ENCODE measurements at regions not wholly inside any gene's neighbourhood (a gene's known extent, or its start where the extent isn't known, plus 50 kb on each side); places are given as distances from the start of the nearest gene placed in this dataset.

GRCh38 chr10:88198023-88198422 lies 334.6 kb downstream of the PTEN start:
- no peak overlapping the region for H2BK120ac ChIP-seq (replicated peaks; ENCODE audit: low read depth, low read length)
- TF ChIP-seq NRF1 (IDR thresholded peaks at IDR 0.05; ENCODE audit: low read depth, low read length) = no peak
- no peak for TF ChIP-seq TAF1 (IDR thresholded peaks at IDR 0.05; ENCODE audit: low read depth, low read length)
- no peak for TF ChIP-seq SP1 (IDR thresholded peaks at IDR 0.05; ENCODE audit: low read depth, low read length)
- no peak for TF ChIP-seq RNF2 (IDR thresholded peaks at IDR 0.05; ENCODE audit: borderline replicate concordance, low read depth, low read length, missing control alignments, poor library complexity, severe bottlenecking)
- TF ChIP-seq KDM5A (IDR thresholded peaks at IDR 0.05; ENCODE audit: low read length) = no peak
- TF ChIP-seq SIN3A (conservative IDR thresholded peaks at IDR 0.05 in 1 of 2, IDR thresholded peaks at IDR 0.05 in 1 of 2; ENCODE audit: low read depth in 1 of 2, low read length in 2 of 2) = no peak
- no peak for TF ChIP-seq CEBPB (IDR thresholded peaks at IDR 0.05; ENCODE audit: low read depth, low read length)
- TF ChIP-seq CTCF (IDR thresholded peaks at IDR 0.05; ENCODE audit: control extremely low read depth in 1 of 3, insufficient read depth in 1 of 3, low read depth in 1 of 3, low read length in 3 of 3) = no peak
- TF ChIP-seq CHD2 (IDR thresholded peaks at IDR 0.05; ENCODE audit: low read length) = no peak
- H4K20me1 ChIP-seq (replicated peaks in 1 of 2; ENCODE audit: control insufficient read depth in 1 of 2, insufficient read depth in 2 of 2, low read length in 2 of 2) = no peaks in the 10 kb centered on the region
- no peaks in the 10 kb centered on the region for H3K36me3 ChIP-seq (ENCODE audit: control insufficient read depth in 2 of 4, insufficient read depth in 4 of 4, low read length in 3 of 4)
- no peak overlapping the region for H3K18ac ChIP-seq (ENCODE audit: extremely low read depth, low read length)
- peaks cover 0 to 4% (median 0%) of the 10 kb centered on the region in 4 experiments; a peak in 1 of 7 replicates for H3K4me1 ChIP-seq (replicated peaks in 1 of 4; ENCODE audit: control insufficient read depth in 3 of 4, insufficient read depth in 4 of 4, low read length in 3 of 4)
- H3K23me2 ChIP-seq (ENCODE audit: low read depth, low read length) = no peaks in the 10 kb centered on the region
- H3K4me2 ChIP-seq (ENCODE audit: insufficient read depth in 1 of 2, low read depth in 2 of 2, low read length in 2 of 2) = no peak overlapping the region
- no peak overlapping the region for H3K23ac ChIP-seq (ENCODE audit: insufficient read length)
- no peak overlapping the region for H2AFZ ChIP-seq (ENCODE audit: low read length)
- DNase-seq (ENCODE audit: low read depth in 1 of 2, low spot score in 2 of 2) = no peak
- no peak overlapping the region for H2BK12ac ChIP-seq (ENCODE audit: low read depth, low read length)
- no peak overlapping the region for H3K14ac ChIP-seq (ENCODE audit: insufficient read length)
- no peak overlapping the region for H3K9ac ChIP-seq (replicated peaks in 1 of 4; ENCODE audit: extremely low read depth in 1 of 4, low read depth in 3 of 4, low read length in 3 of 4)
- ChIA-PET POLR2A (ENCODE audit: partially characterized antibody) (no interaction called here), CTCF (ENCODE audit: partially characterized antibody) (no interaction called here)
- H2BK15ac ChIP-seq (ENCODE audit: low read length) = no peak overlapping the region
- no peak overlapping the region for H2BK5ac ChIP-seq (ENCODE audit: low read depth, low read length)
- FAIRE-seq = no peak
- WGBS, 2 experiments (ENCODE audit: extremely low coverage in 1 of 2, insufficient coverage in 1 of 2, insufficient read length in 1 of 2, insufficient replicate concordance in 2 of 2, low coverage in 1 of 2, low lambda C conversion rate in 2 of 2, missing lambda C conversion rate in 1 of 2) = 93% methylated on average over 3 of the region's 3 CpGs; no CpG with 5 or more reads in 1 of the 2 experiments
- no peak overlapping the region for H3K27ac ChIP-seq (ENCODE audit: low read depth, low read length)
- H4K8ac ChIP-seq (ENCODE audit: extremely low read depth, insufficient read depth, low read length) = no peak overlapping the region
- no peaks in the 10 kb centered on the region for H3K79me1 ChIP-seq (ENCODE audit: low read depth, low read length)
- no peak overlapping the region for H3K56ac ChIP-seq (replicated peaks; ENCODE audit: insufficient read length, low read depth, low read length)
- H2BK20ac ChIP-seq (ENCODE audit: low read length) = no peak overlapping the region
- H3K79me2 ChIP-seq (ENCODE audit: control insufficient read depth in 1 of 2, insufficient read depth in 2 of 2, low read length in 2 of 2) = no peaks in the 10 kb centered on the region
- H3K4me3 ChIP-seq (ENCODE audit: extremely low read depth in 1 of 4, insufficient read depth in 2 of 4, low read depth in 3 of 4, low read length in 4 of 4) = no peak overlapping the region
- no peak overlapping the region for H2AK5ac ChIP-seq (ENCODE audit: low read depth, low read length)
- no peak overlapping the region for H3K4ac ChIP-seq (replicated peaks; ENCODE audit: insufficient read length, low read depth, low read length)
- no peak overlapping the region for H4K91ac ChIP-seq (replicated peaks; ENCODE audit: insufficient read length, low read length)
- H4K5ac ChIP-seq (ENCODE audit: insufficient read length, low read depth, low read length) = no peak overlapping the region
- no peaks in the 10 kb centered on the region for H3K27me3 ChIP-seq (replicated peaks in 1 of 4; ENCODE audit: control insufficient read depth in 3 of 4, extremely low read depth in 1 of 4, insufficient read depth in 3 of 4, low read length in 3 of 4)
- no peaks in the 10 kb centered on the region for H3K9me3 ChIP-seq (ENCODE audit: insufficient read depth in 2 of 2, low read depth in 1 of 2, low read length in 1 of 2)

All from H1 (cell line).